GM12875 (cell line): ENCODE measurements at regions not wholly inside any gene's neighbourhood (a gene's known extent, or its start where the extent isn't known, plus 50 kb on each side); places are given as distances from the start of the nearest gene placed in this dataset.

Experiments used
- H3K4me3 ChIP-seq: one replicate; pipeline ENCODE4 v1.5.1; 2011; ENCODE audit warnings: low read depth, low read length, control low read depth
- CTCF ChIP-seq: IDR thresholded peaks from 2 replicates; pipeline ENCODE4 v1.5.1; 2011; ENCODE audit warnings: low read depth, mild to moderate bottlenecking, control low read depth, inconsistent platforms, low read length, moderate library complexity, borderline replicate concordance; ENCODE audit not compliant: insufficient read depth

DNA sequence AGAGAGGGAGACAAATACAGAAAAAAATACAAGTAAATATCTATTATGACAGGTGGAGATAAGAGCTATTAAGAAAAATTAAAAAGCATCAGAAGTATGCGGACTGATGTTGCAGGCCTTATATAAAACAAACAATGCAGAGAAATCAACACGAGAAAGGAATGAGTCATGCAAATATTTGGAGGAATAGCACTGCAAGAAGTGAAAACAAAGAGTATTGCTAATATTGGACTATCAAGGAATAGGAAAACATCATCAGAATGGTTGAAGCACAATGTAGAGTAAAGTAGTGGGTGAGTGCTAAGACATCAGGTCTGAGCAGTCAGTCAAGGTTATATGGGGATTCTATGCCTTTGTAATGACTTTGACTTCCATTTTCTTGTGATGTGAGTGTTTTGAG is 657.5 kb upstream of the GJE1 start:
- no peak overlapping the region for H3K4me3 ChIP-seq
- TF ChIP-seq CTCF, result no peak

GRCh38 chr6:141472162-141472928 is 660.4 kb upstream of the GJE1 start:
- no peak overlapping the region for H3K4me3 ChIP-seq
- no peak for TF ChIP-seq CTCF

DNA sequence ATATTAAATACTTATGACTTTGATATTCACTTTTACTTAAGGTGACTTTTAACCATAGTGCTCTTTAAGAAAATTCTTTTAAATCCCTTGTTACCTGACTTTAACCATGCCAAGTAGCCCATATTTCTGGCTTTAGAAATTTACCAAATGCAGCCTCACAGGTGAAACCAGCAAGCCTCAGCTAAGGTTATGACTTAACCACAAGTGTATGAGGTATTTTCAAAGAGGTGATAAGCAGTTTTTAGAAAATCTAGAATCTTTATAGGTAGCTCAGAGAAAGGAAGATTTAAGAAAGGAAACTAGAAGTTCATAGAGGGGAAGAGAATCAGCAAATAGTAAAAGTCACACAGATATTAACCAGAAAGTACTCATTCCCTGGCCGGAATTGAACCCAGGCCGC is 661.9 kb upstream of the GJE1 start:
- no peak overlapping the region for H3K4me3 ChIP-seq
- no peak for TF ChIP-seq CTCF

DNA sequence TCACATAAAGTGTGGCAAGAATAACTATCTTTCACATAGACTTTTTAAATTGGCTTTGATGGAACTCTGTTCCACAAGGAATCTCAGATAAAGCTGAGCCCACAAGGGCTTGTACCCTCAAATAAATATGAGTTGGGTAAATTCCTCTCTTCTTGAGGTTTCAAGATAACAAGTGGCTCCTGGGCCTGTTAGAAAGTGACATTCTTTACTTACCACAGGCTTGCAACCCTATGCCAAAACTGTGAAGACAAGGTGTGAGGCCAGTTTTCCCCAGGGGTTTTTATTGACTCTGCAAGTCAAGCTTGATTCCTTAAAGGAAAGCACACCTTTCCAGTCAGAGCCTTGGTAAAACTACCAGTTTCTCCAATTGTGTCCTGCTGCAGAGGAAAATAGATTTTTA is 664.8 kb upstream of the GJE1 start:
- no peak overlapping the region for H3K4me3 ChIP-seq
- TF ChIP-seq CTCF, result no peak

DNA sequence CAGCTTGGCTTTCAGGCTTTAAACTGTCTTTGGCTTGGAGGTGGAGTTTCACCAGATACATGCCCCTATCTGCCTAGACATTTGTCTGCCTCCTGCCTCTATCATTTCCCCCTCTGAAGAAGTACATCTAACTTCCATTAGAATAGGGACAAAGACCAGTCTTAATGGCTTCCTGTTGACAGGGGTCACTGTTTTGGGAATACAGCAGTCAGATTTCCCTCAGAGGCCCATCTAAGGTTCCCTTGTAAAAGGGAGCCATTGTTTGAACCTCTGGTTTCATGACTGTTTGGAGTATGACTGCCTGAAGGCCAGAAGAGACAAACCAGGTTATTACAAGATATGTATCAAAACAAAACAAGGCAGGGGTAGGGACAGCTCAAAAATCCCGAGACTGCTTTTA is 665.7 kb upstream of the GJE1 start:
- no peak overlapping the region for H3K4me3 ChIP-seq
- no peak for TF ChIP-seq CTCF

DNA sequence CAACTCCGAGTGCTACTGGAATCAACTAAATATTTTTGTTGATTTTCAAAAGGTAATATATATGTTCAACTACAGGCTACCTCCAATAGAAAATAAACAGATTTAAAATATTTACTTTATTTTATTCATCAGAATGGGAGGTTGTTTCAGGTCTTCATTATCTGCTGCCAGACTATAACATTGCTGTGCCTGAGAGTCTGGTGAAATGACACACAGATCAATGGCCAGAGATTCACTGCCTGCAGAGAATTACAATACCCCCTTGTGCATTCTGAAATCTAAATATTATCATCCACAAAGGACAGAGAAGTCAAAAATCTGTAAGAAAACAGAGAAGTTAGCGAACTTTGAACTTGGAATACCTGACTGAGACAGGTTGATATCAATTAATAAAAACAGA is 667.8 kb upstream of the GJE1 start:
- TF ChIP-seq CTCF, result no peak
- no peak overlapping the region for H3K4me3 ChIP-seq

- no peak for TF ChIP-seq CTCF
- no peak overlapping the region for H3K4me3 ChIP-seq
These were observed 668.2 kb upstream of the GJE1 start for GRCh38 chr6:141464490-141464889.
